HCT116 (cell line): ENCODE measurements at regions not wholly inside any gene's neighbourhood (a gene's known extent, or its start where the extent isn't known, plus 50 kb on each side); places are given as distances from the start of the nearest gene placed in this dataset.

Experiments
- ATAC-seq: fragments of 200-7000 bp; cut with Tn5 transposase; 2 replicates; pipeline ENCODE4 v1.9.1; 2020; ENCODE audit warnings: mild to moderate bottlenecking, moderate library complexity
- BruUV-seq: library from RNA; stranded (reverse); fragments of 400-500 nt; replicated peaks from 2 replicates; lab custom pipeline; 2021; lab: Mats Ljungman, UMichigan
- CTCF ChIA-PET: fragments of 300-600 bp; sonication (Branson Sonifier 250); formaldehyde crosslinking; loops from one replicate; lab custom pipeline; 2021; ENCODE audit warnings: antibody characterized with exemption; lab: Charles Lee
- POLR2A ChIA-PET: fragments of 300-600, 350-600 bp; sonication (Branson Sonifier 250); formaldehyde crosslinking; loops from one replicate; lab custom pipeline; 2021; ENCODE audit warnings: antibody characterized with exemption; lab: Charles Lee
- RAD21 ChIA-PET, 2 experiments: fragments of 300-600 bp; sonication (Branson Sonifier 250); formaldehyde crosslinking; loops; one replicate each; lab custom pipeline; 2023; ENCODE audit warnings: low total read pairs in 2 of 2; ENCODE audit not compliant: uncharacterized antibody in 2 of 2, unreplicated experiment in 2 of 2, low non-redundant PET in 1 of 2; lab: Charles Lee
- DNase-seq: peaks from one replicate; pipeline ENCODE4 v3.0.0-alpha.2; 2010; ENCODE audit warnings: low read depth, low spot score
- H2AFZ ChIP-seq: fragments of 200-600 bp; shearing (Covaris generic), sonication (generic); 2 replicates; pipeline ENCODE4 v1.6.1; 2017; ENCODE audit warnings: low read depth, mixed run types, mixed read lengths, antibody characterized with exemption, low read length; ENCODE audit not compliant: poor library complexity, severe bottlenecking
- H3K27ac ChIP-seq: 2 replicates; pipeline ENCODE4 v1.5.1; 2012; ENCODE audit warnings: low read depth, low read length
- H3K27me3 ChIP-seq: fragments of 200-600 bp; sonication (generic); 2 replicates; pipeline ENCODE4 v1.6.1; 2016; ENCODE audit warnings: mixed run types, low read length, mixed read lengths; ENCODE audit not compliant: insufficient read depth
- H3K36me3 ChIP-seq, 2 experiments: fragments of 200-500 bp in 1 of 2; fragments of 200-600 bp in 1 of 2; sonication (Bioruptor generic) in 1 of 2; sonication (generic) in 1 of 2; 2 replicates each; pipeline versions ENCODE4 v1.5.1 to v1.6.1; 2014 to 2016; ENCODE audit warnings: low read length in 2 of 2, inconsistent platforms in 1 of 2, mixed read lengths in 1 of 2, mixed run types in 1 of 2; ENCODE audit not compliant: insufficient read depth in 2 of 2, control insufficient read depth in 1 of 2
- H3K4me1 ChIP-seq, 2 experiments: fragments of 200-600 bp in 1 of 2; sonication (generic) in 1 of 2; 2 replicates each; pipeline versions ENCODE4 v1.5.1 to v1.6.1; 2012 to 2017; ENCODE audit warnings: low read length in 2 of 2, inconsistent platforms in 1 of 2, mild to moderate bottlenecking in 1 of 2, mixed read lengths in 1 of 2, mixed run types in 1 of 2, moderate library complexity in 1 of 2; ENCODE audit not compliant: insufficient read depth in 2 of 2, control insufficient read depth in 1 of 2
- H3K4me2 ChIP-seq: fragments of 200-600 bp; sonication (generic); 2 replicates; pipeline ENCODE4 v1.6.1; 2017; ENCODE audit warnings: mixed run types, low read length, mixed read lengths
- H3K4me3 ChIP-seq, 2 experiments: fragments of 200-600 bp in 1 of 2; sonication (generic) in 1 of 2; replicated peaks in 1 of 2; 2 replicates each; pipeline ENCODE4 v1.5.1; 2011 to 2016; ENCODE audit warnings: low read length in 2 of 2, control low read depth in 1 of 2, low read depth in 1 of 2, mild to moderate bottlenecking in 1 of 2, mixed read lengths in 1 of 2, mixed run types in 1 of 2
- H3K79me2 ChIP-seq: fragments of 200-600 bp; sonication (generic); 2 replicates; pipeline ENCODE4 v1.6.1; 2017; ENCODE audit warnings: mild to moderate bottlenecking, mixed run types, low read length, moderate library complexity, mixed read lengths; ENCODE audit not compliant: insufficient read depth
- H3K9ac ChIP-seq: fragments of 200-600 bp; sonication (generic); 2 replicates; pipeline ENCODE4 v1.6.1; 2016; ENCODE audit warnings: low read length, mixed read lengths
- H3K9me2 ChIP-seq: fragments of 200-600 bp; sonication (generic), shearing (Covaris generic); 2 replicates; pipeline ENCODE4 v1.6.1; 2017; ENCODE audit warnings: mixed run types, mild to moderate bottlenecking, moderate library complexity; ENCODE audit not compliant: insufficient read depth
- H3K9me3 ChIP-seq, 2 experiments: fragments of 200-500 bp in 1 of 2; fragments of 200-600 bp in 1 of 2; sonication (Bioruptor generic) in 1 of 2; sonication (generic) in 1 of 2; 2 replicates each; pipeline ENCODE4 v1.6.1; 2014 to 2017; ENCODE audit warnings: low read length in 2 of 2, mixed read lengths in 2 of 2, inconsistent platforms in 1 of 2, low read depth in 1 of 2, mild to moderate bottlenecking in 1 of 2, mixed run types in 1 of 2, moderate library complexity in 1 of 2; ENCODE audit not compliant: control insufficient read depth in 1 of 2, insufficient read depth in 1 of 2
- H4K20me1 ChIP-seq: fragments of 200-600 bp; sonication (generic), shearing (Covaris generic); 2 replicates; pipeline ENCODE4 v1.6.1; 2017; ENCODE audit warnings: mixed run types, mild to moderate bottlenecking, moderate library complexity; ENCODE audit not compliant: insufficient read depth
- CBX3 ChIP-seq: IDR thresholded peaks from 2 replicates; pipeline ENCODE4 v1.6.1; 2012; ENCODE audit warnings: low read depth
- EZH2 ChIP-seq: fragments of 200-600 bp; sonication (generic); IDR thresholded peaks from 2 replicates; pipeline ENCODE4 v1.6.1; 2017; ENCODE audit warnings: antibody characterized with exemption, mixed run types
- RAD21 ChIP-seq: IDR thresholded peaks from 2 replicates; pipeline ENCODE4 v1.6.1; 2012; ENCODE audit warnings: low read depth, mild to moderate bottlenecking
- SP1 ChIP-seq: IDR thresholded peaks from 2 replicates; pipeline ENCODE4 v1.6.1; 2012; ENCODE audit warnings: low read depth
- SRF ChIP-seq: IDR thresholded peaks from 2 replicates; pipeline ENCODE4 v1.6.1; 2012; ENCODE audit warnings: low read depth
- TCF7L2 ChIP-seq: IDR thresholded peaks from 2 replicates; pipeline ENCODE4 v1.7.0; 2011; ENCODE audit warnings: borderline replicate concordance, inconsistent platforms; ENCODE audit not compliant: insufficient read depth, insufficient read length; ENCODE audit errors: extremely low read depth
- YY1 ChIP-seq: IDR thresholded peaks from 2 replicates; pipeline ENCODE4 v1.6.1; 2011; ENCODE audit warnings: low read length, low read depth, moderate library complexity, mild to moderate bottlenecking; ENCODE audit not compliant: insufficient replicate concordance; ENCODE audit errors: extremely low read depth
- intact Hi-C: fragments of 100-400 bp; cut with micrococcal nuclease; formaldehyde crosslinking; loops from 2 replicates; pipeline ENCODE4 v1.10.0; 2022
- TF ChIP-seq, protein P1 (sequence below): IDR thresholded peaks from 2 replicates; pipeline ENCODE4 v1.6.1; 2011; ENCODE audit warnings: mild to moderate bottlenecking, low read length, moderate library complexity; ENCODE audit not compliant: insufficient replicate concordance; ENCODE audit errors: extremely low read depth
- TF ChIP-seq, protein P2 (sequence below): IDR thresholded peaks from 2 replicates; pipeline ENCODE4 v1.6.1; 2012; ENCODE audit warnings: low read depth

GRCh38 chr1:4079815-4080214 is 179.7 kb upstream of the C1orf174 start:
- ChIA-PET POLR2A (no interaction called here), CTCF (no interaction called here)
- H3K9ac ChIP-seq: no peak overlapping the region
- peaks cover 11% of the 10 kb centered on the region; the same call in 1 of the 2 replicates for H3K27me3 ChIP-seq
- no peaks in the 10 kb centered on the region for H3K79me2 ChIP-seq
- DNase-seq (no peak), ATAC-seq (no peak)
- H3K27ac ChIP-seq: no peak overlapping the region
- intact Hi-C loops: no loop called here
- no peak overlapping the region for H3K4me2 ChIP-seq
- H4K20me1 ChIP-seq: no peaks in the 10 kb centered on the region
- H3K4me1 ChIP-seq: no peaks in the 10 kb centered on the region
- no TSS peak for BruUV-seq
- no peaks in the 10 kb centered on the region for H3K9me2 ChIP-seq
- no peak overlapping the region for H3K4me3 ChIP-seq
- TF ChIP-seq, protein P1, sequence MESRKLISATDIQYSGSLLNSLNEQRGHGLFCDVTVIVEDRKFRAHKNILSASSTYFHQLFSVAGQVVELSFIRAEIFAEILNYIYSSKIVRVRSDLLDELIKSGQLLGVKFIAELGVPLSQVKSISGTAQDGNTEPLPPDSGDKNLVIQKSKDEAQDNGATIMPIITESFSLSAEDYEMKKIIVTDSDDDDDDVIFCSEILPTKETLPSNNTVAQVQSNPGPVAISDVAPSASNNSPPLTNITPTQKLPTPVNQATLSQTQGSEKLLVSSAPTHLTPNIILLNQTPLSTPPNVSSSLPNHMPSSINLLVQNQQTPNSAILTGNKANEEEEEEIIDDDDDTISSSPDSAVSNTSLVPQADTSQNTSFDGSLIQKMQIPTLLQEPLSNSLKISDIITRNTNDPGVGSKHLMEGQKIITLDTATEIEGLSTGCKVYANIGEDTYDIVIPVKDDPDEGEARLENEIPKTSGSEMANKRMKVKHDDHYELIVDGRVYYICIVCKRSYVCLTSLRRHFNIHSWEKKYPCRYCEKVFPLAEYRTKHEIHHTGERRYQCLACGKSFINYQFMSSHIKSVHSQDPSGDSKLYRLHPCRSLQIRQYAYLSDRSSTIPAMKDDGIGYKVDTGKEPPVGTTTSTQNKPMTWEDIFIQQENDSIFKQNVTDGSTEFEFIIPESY: no peak
- TF ChIP-seq, all 23 proteins: peak for 0
- RAD21 ChIA-PET: no interaction called here
- Histone ChIP-seq H3K9me3 (no peaks in the 10 kb centered on the region), H3K36me3 (no peaks in the 10 kb centered on the region), H2AFZ (no peak overlapping the region)

GRCh38 chr1:4081806-4082711 is 182.0 kb upstream of the C1orf174 start:
- Histone ChIP-seq H3K4me1 (no peaks in the 10 kb centered on the region), H4K20me1 (no peaks in the 10 kb centered on the region), H2AFZ (no peak overlapping the region), H3K36me3 (no peaks in the 10 kb centered on the region), H3K79me2 (no peaks in the 10 kb centered on the region), H3K27me3 (peaks cover 12% of the 10 kb centered on the region; the same call in 1 of the 2 replicates), H3K9me3 (no peaks in the 10 kb centered on the region), H3K9me2 (no peaks in the 10 kb centered on the region), H3K4me2 (no peak overlapping the region), H3K27ac (no peak overlapping the region), H3K9ac (no peak overlapping the region), H3K4me3 (no peak overlapping the region)
- intact Hi-C loops: no loop called here
- ATAC-seq (no peak), DNase-seq (no peak)
- no TSS peak for BruUV-seq
- CTCF ChIA-PET: no interaction called here
- POLR2A ChIA-PET: interaction anchor here (0.5 kb wide), 1 partner anchor 12 kb away, joined by 3 read pairs; no protein-coding TSS in a partner anchor
- RAD21 ChIA-PET: no interaction called here
- TF ChIP-seq, protein P2, sequence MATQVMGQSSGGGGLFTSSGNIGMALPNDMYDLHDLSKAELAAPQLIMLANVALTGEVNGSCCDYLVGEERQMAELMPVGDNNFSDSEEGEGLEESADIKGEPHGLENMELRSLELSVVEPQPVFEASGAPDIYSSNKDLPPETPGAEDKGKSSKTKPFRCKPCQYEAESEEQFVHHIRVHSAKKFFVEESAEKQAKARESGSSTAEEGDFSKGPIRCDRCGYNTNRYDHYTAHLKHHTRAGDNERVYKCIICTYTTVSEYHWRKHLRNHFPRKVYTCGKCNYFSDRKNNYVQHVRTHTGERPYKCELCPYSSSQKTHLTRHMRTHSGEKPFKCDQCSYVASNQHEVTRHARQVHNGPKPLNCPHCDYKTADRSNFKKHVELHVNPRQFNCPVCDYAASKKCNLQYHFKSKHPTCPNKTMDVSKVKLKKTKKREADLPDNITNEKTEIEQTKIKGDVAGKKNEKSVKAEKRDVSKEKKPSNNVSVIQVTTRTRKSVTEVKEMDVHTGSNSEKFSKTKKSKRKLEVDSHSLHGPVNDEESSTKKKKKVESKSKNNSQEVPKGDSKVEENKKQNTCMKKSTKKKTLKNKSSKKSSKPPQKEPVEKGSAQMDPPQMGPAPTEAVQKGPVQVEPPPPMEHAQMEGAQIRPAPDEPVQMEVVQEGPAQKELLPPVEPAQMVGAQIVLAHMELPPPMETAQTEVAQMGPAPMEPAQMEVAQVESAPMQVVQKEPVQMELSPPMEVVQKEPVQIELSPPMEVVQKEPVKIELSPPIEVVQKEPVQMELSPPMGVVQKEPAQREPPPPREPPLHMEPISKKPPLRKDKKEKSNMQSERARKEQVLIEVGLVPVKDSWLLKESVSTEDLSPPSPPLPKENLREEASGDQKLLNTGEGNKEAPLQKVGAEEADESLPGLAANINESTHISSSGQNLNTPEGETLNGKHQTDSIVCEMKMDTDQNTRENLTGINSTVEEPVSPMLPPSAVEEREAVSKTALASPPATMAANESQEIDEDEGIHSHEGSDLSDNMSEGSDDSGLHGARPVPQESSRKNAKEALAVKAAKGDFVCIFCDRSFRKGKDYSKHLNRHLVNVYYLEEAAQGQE: no peak
- TF ChIP-seq EZH2 (no peak), CBX3 (no peak), SRF (no peak), YY1 (no peak), RAD21 (no peak), TCF7L2 (no peak), SP1 (no peak)
- TF ChIP-seq, protein P1: no peak
